Caco-2 (cell line): ENCODE measurements at regions not wholly inside any gene's neighbourhood (a gene's known extent, or its start where the extent isn't known, plus 50 kb on each side); places are given as distances from the start of the nearest gene placed in this dataset.

ENCODE experiments used
- BruUV-seq: library from RNA; stranded (reverse); fragments of 400-500 nt; replicated peaks from 2 replicates; lab custom pipeline; 2021; lab: Mats Ljungman, UMichigan
- CTCF ChIA-PET: fragments of 300-600 bp; sonication (Branson Sonifier 250); formaldehyde crosslinking; loops from one replicate; lab custom pipeline; 2022; ENCODE audit warnings: antibody characterized with exemption; lab: Charles Lee
- POLR2A ChIA-PET: fragments of 300-600 bp; sonication (Branson Sonifier 250); formaldehyde crosslinking; loops from one replicate; lab custom pipeline; 2022; ENCODE audit warnings: antibody characterized with exemption; lab: Charles Lee
- DNase-seq, 2 experiments: peaks; one replicate each; pipeline versions ENCODE4 v3.0.0 to v3.0.0-alpha.2; 2020 to 2022
- H3K27me3 ChIP-seq: replicated peaks from 2 replicates; pipeline ENCODE4 v1.6.0; 2011; ENCODE audit warnings: low read length; ENCODE audit not compliant: control insufficient read depth, insufficient read depth
- H3K36me3 ChIP-seq: 2 replicates; pipeline ENCODE4 v1.5.1; 2011; ENCODE audit warnings: low read length; ENCODE audit not compliant: control insufficient read depth, insufficient read depth
- H3K4me1 ChIP-seq: fragments of 250-450 bp; sonication (Bioruptor Pico); 2 replicates; pipeline ENCODE4 v1.5.1; 2020; ENCODE audit warnings: mild to moderate bottlenecking
- H3K4me3 ChIP-seq: 2 replicates; pipeline ENCODE4 v1.5.1; 2011; ENCODE audit warnings: low read depth, mild to moderate bottlenecking, control low read depth, low read length
- H3K9me3 ChIP-seq: fragments of 250-450 bp; sonication (Bioruptor Pico); 2 replicates; pipeline ENCODE4 v1.5.1; 2020; ENCODE audit warnings: mild to moderate bottlenecking, moderate library complexity
- H3K27ac Mint-ChIP-seq: one replicate; pipeline ENCODE4 v1.8.0; 2022; ENCODE audit warnings: mixed read lengths; ENCODE audit not compliant: unreplicated experiment
- H3K27me3 Mint-ChIP-seq: one replicate; pipeline ENCODE4 v1.8.0; 2022; ENCODE audit warnings: mixed read lengths; ENCODE audit not compliant: insufficient read depth, unreplicated experiment
- H3K36me3 Mint-ChIP-seq: one replicate; pipeline ENCODE4 v1.8.0; 2022; ENCODE audit warnings: mild to moderate bottlenecking, mixed read lengths; ENCODE audit not compliant: insufficient read depth, unreplicated experiment
- H3K4me1 Mint-ChIP-seq: one replicate; pipeline ENCODE4 v1.8.0; 2022; ENCODE audit warnings: low read depth, mixed read lengths; ENCODE audit not compliant: unreplicated experiment
- H3K4me3 Mint-ChIP-seq: one replicate; pipeline ENCODE4 v1.8.0; 2022; ENCODE audit warnings: mild to moderate bottlenecking, moderate library complexity, mixed read lengths; ENCODE audit not compliant: unreplicated experiment
- H3K9me3 Mint-ChIP-seq: one replicate; pipeline ENCODE4 v1.8.0; 2022; ENCODE audit warnings: mixed read lengths; ENCODE audit not compliant: unreplicated experiment
- CTCF ChIP-seq, 2 experiments: fragments of 200-600 bp in 1 of 2; IDR thresholded peaks; 1 replicate in 1 of 2; 2 replicates in 1 of 2; pipeline versions ENCODE4 v1.5.1 to v1.8.0; 2011 to 2022; ENCODE audit warnings: antibody characterized with exemption in 1 of 2, control low read depth in 1 of 2, inconsistent platforms in 1 of 2, low read depth in 1 of 2, low read length in 1 of 2, mild to moderate bottlenecking in 1 of 2, moderate library complexity in 1 of 2; ENCODE audit not compliant: insufficient read depth in 1 of 2, severe bottlenecking in 1 of 2, unreplicated experiment in 1 of 2
- intact Hi-C: fragments of 100-400 bp; cut with micrococcal nuclease; formaldehyde crosslinking; loops from one replicate; pipeline ENCODE4 v1.10.0; 2022; ENCODE audit not compliant: unreplicated experiment

GRCh38 chr17:22704674-22705073 is 1012.4 kb downstream of the KCNJ18 start:
- no peak overlapping the region for H3K27ac Mint-ChIP-seq
- H3K9me3 Mint-ChIP-seq: peaks cover 11% of the 10 kb centered on the region
- H3K36me3 Mint-ChIP-seq: no peaks in the 10 kb centered on the region
- no peaks in the 10 kb centered on the region for H3K9me3 ChIP-seq
- no peak overlapping the region for H3K4me3 Mint-ChIP-seq
- no peaks in the 10 kb centered on the region for H3K27me3 Mint-ChIP-seq
- CTCF ChIA-PET: no interaction called here
- H3K36me3 ChIP-seq: no peaks in the 10 kb centered on the region
- no peak for TF ChIP-seq CTCF (IDR thresholded peaks at IDR 0.05; ENCODE audit: insufficient read depth in 1 of 2, low read depth in 1 of 2, low read length in 1 of 2, severe bottlenecking in 1 of 2, unreplicated experiment in 1 of 2)
- DNase-seq: no peak
- intact Hi-C loops: no loop called here
- BruUV-seq: no TSS peak
- H3K4me3 ChIP-seq: no peak overlapping the region
- no peaks in the 10 kb centered on the region for H3K27me3 ChIP-seq
- no peaks in the 10 kb centered on the region for H3K4me1 ChIP-seq
- no peaks in the 10 kb centered on the region for H3K4me1 Mint-ChIP-seq
- POLR2A ChIA-PET: no interaction called here

GRCh38 chr17:22707626-22708025 is 1015.3 kb downstream of the KCNJ18 start:
- no peak overlapping the region for H3K4me3 Mint-ChIP-seq
- ChIA-PET CTCF (no interaction called here), POLR2A (no interaction called here)
- TF ChIP-seq CTCF (IDR thresholded peaks at IDR 0.05; ENCODE audit: insufficient read depth in 1 of 2, low read depth in 1 of 2, low read length in 1 of 2, severe bottlenecking in 1 of 2, unreplicated experiment in 1 of 2): no peak
- intact Hi-C loops: no loop called here
- Histone ChIP-seq H3K9me3 (no peaks in the 10 kb centered on the region), H3K4me1 (no peaks in the 10 kb centered on the region), H3K36me3 (no peaks in the 10 kb centered on the region), H3K4me3 (no peak overlapping the region), H3K27me3 (no peaks in the 10 kb centered on the region)
- no peak overlapping the region for H3K27ac Mint-ChIP-seq
- H3K4me1 Mint-ChIP-seq: no peaks in the 10 kb centered on the region
- no peaks in the 10 kb centered on the region for H3K27me3 Mint-ChIP-seq
- no peak for DNase-seq
- H3K9me3 Mint-ChIP-seq: peaks cover 21% of the 10 kb centered on the region
- H3K36me3 Mint-ChIP-seq: no peaks in the 10 kb centered on the region
- BruUV-seq: no TSS peak

GRCh38 chr17:22717211-22717610 is 1024.9 kb downstream of the KCNJ18 start:
- H3K4me3 ChIP-seq: no peak overlapping the region
- H3K4me1 Mint-ChIP-seq: no peaks in the 10 kb centered on the region
- BruUV-seq: no TSS peak
- CTCF ChIA-PET: no interaction called here
- H3K27me3 Mint-ChIP-seq: no peaks in the 10 kb centered on the region
- H3K36me3 Mint-ChIP-seq: no peaks in the 10 kb centered on the region
- intact Hi-C loops: no loop called here
- no peaks in the 10 kb centered on the region for H3K9me3 ChIP-seq
- no peak overlapping the region for H3K27ac Mint-ChIP-seq
- H3K4me3 Mint-ChIP-seq: no peak overlapping the region
- DNase-seq: no peak
- no peaks in the 10 kb centered on the region for H3K27me3 ChIP-seq
- H3K4me1 ChIP-seq: no peaks in the 10 kb centered on the region
- TF ChIP-seq CTCF (IDR thresholded peaks at IDR 0.05; ENCODE audit: insufficient read depth in 1 of 2, low read depth in 1 of 2, low read length in 1 of 2, severe bottlenecking in 1 of 2, unreplicated experiment in 1 of 2): no peak
- POLR2A ChIA-PET: no interaction called here
- H3K36me3 ChIP-seq: no peaks in the 10 kb centered on the region
- peaks cover 45% of the 10 kb centered on the region for H3K9me3 Mint-ChIP-seq
